Activated CD8-positive, alpha-beta memory T cell treated with anti-CD3 and anti-CD28 coated beads, Interleukin-2, amount 50 U/mL, for 4 hours (primary cell): ENCODE measurements at regions not wholly inside any gene's neighbourhood (a gene's known extent, or its start where the extent isn't known, plus 50 kb on each side); places are given as distances from the start of the nearest gene placed in this dataset.

Source experiments
- DNase-seq: peaks from one replicate; pipeline ENCODE4 v3.0.0-alpha.2; 2020

- no peak for DNase-seq
Measured at GRCh38 chr14:97367278-97367677, 570.1 kb downstream of the VRK1 start.

- no peak for DNase-seq
Measured at GRCh38 chr14:97368049-97368448, 570.9 kb downstream of the VRK1 start.

- DNase-seq, result no peak
Measured at GRCh38 chr14:97368900-97369564, 571.9 kb downstream of the VRK1 start.

- DNase-seq, result no peak
Measured at GRCh38 chr14:97369901-97370300, 572.7 kb downstream of the VRK1 start.

GRCh38 chr14:97376310-97376709 lies 579.1 kb downstream of the VRK1 start:
- no peak for DNase-seq

GRCh38 chr14:97377550-97377949 lies 580.4 kb downstream of the VRK1 start:
- no peak for DNase-seq

- DNase-seq, result peak; percentile 29
Measured at GRCh38 chr14:97379091-97379531, 581.9 kb downstream of the VRK1 start.

- peak; percentile 64 for DNase-seq
Measured at GRCh38 chr14:97380539-97380941, 583.4 kb downstream of the VRK1 start.

GRCh38 chr14:97381309-97381708 lies 584.1 kb downstream of the VRK1 start:
- no peak for DNase-seq

GRCh38 chr14:97382616-97383226 lies 585.5 kb downstream of the VRK1 start:
- DNase-seq, result no peak

GRCh38 chr14:97385727-97386126 lies 588.5 kb downstream of the VRK1 start:
- DNase-seq, result no peak

GRCh38 chr14:97387252-97387874 lies 590.2 kb downstream of the VRK1 start:
- no peak for DNase-seq

- DNase-seq, result no peak
Measured at GRCh38 chr14:97388408-97388807, 591.2 kb downstream of the VRK1 start.

GRCh38 chr14:97390096-97390724 lies 593.0 kb downstream of the VRK1 start:
- DNase-seq, result no peak

- no peak for DNase-seq
Measured at GRCh38 chr14:97393244-97393643, 596.1 kb downstream of the VRK1 start.

GRCh38 chr14:97395068-97395467 lies 597.9 kb downstream of the VRK1 start:
- no peak for DNase-seq

GRCh38 chr14:97401714-97402113 lies 604.5 kb downstream of the VRK1 start:
- no peak for DNase-seq

- DNase-seq, result no peak
Measured at GRCh38 chr14:97402279-97402678, 605.1 kb downstream of the VRK1 start.

GRCh38 chr14:97407701-97408407 lies 610.7 kb downstream of the VRK1 start:
- DNase-seq, result no peak

GRCh38 chr14:97408503-97408902 lies 611.3 kb downstream of the VRK1 start:
- no peak for DNase-seq

- no peak for DNase-seq
Measured at GRCh38 chr14:97408937-97409815, 612.0 kb downstream of the VRK1 start.
